HG02840 (cell line): ENCODE measurements at regions not wholly inside any gene's neighbourhood (a gene's known extent, or its start where the extent isn't known, plus 50 kb on each side); places are given as distances from the start of the nearest gene placed in this dataset.
"Not testable (repeated sequence)": the region's sequence is repeated elsewhere in the genome, so short reads cannot be mapped to it uniquely, and the experiment has no call there.

ENCODE experiments used
- ATAC-seq: cut with Tn5 transposase; IDR thresholded peaks from one replicate; pipeline ENCODE4 v1.9.1; 2021; ENCODE audit warnings: mild to moderate bottlenecking, moderate library complexity, moderate number of reproducible peaks; ENCODE audit not compliant: unreplicated experiment, low FRiP score

- no peak for ATAC-seq
Observed at GRCh38 chr2:56933976-56934375, 750.2 kb downstream of the CCDC85A start.

- no peak for ATAC-seq
Observed at GRCh38 chr2:56934866-56935265, 751.1 kb downstream of the CCDC85A start.

GRCh38 chr2:56940054-56940453 is 756.3 kb downstream of the CCDC85A start:
- ATAC-seq = no peak

GRCh38 chr2:56952871-56953270 is 769.1 kb downstream of the CCDC85A start:
- ATAC-seq = no peak

- no peak for ATAC-seq
Observed at GRCh38 chr2:56960581-56960980, 776.8 kb downstream of the CCDC85A start.

- no peak for ATAC-seq
Observed at GRCh38 chr2:56962673-56963072, 778.9 kb downstream of the CCDC85A start.

- ATAC-seq = no peak
Observed at GRCh38 chr2:56969513-56969912, 785.7 kb downstream of the CCDC85A start.

GRCh38 chr2:56971383-56971974 is 787.7 kb downstream of the CCDC85A start:
- ATAC-seq = no peak

- ATAC-seq = no peak
Observed at GRCh38 chr2:56981554-56981953, 797.8 kb downstream of the CCDC85A start.

- no peak for ATAC-seq
Observed at GRCh38 chr2:56985609-56986008, 801.8 kb downstream of the CCDC85A start.

GRCh38 chr2:57022496-57022895 is 838.7 kb downstream of the CCDC85A start:
- ATAC-seq = no peak

- no peak for ATAC-seq
Observed at GRCh38 chr2:57044931-57045635, 861.3 kb downstream of the CCDC85A start.

GRCh38 chr2:57049273-57049672 is 865.5 kb downstream of the CCDC85A start:
- ATAC-seq = no peak

- no peak for ATAC-seq
Observed at GRCh38 chr2:57050007-57050406, 866.2 kb downstream of the CCDC85A start.

GRCh38 chr2:57066301-57066700 is 882.5 kb downstream of the CCDC85A start:
- ATAC-seq = not testable (repeated sequence)

- ATAC-seq = no peak
Observed at GRCh38 chr2:57075226-57075625, 891.4 kb downstream of the CCDC85A start.

GRCh38 chr2:57080035-57080434 is 896.2 kb downstream of the CCDC85A start:
- ATAC-seq = no peak

GRCh38 chr2:57084697-57085281 is 901.0 kb downstream of the CCDC85A start:
- ATAC-seq = no peak

- ATAC-seq = no peak
Observed at GRCh38 chr2:57093020-57093419, 909.2 kb downstream of the CCDC85A start.

- ATAC-seq = no peak
Observed at GRCh38 chr2:57097855-57098254, 914.1 kb downstream of the CCDC85A start.

- no peak for ATAC-seq
Observed at GRCh38 chr2:57100436-57100835, 916.6 kb downstream of the CCDC85A start.

GRCh38 chr2:57105694-57106093 is 921.9 kb downstream of the CCDC85A start:
- ATAC-seq = no peak
